Calu3 (cell line): ENCODE measurements at regions not wholly inside any gene's neighbourhood (a gene's known extent, or its start where the extent isn't known, plus 50 kb on each side); places are given as distances from the start of the nearest gene placed in this dataset.
"Not testable (repeated sequence)": the region's sequence is repeated elsewhere in the genome, so short reads cannot be mapped to it uniquely, and the experiment has no call there.

Source experiments
- BruUV-seq: library from RNA; stranded (reverse); fragments of 400-500 nt; replicated peaks from 2 replicates; lab custom pipeline; 2021; lab: Mats Ljungman, UMichigan
- CTCF ChIA-PET: fragments of 300-600 bp; sonication (Branson Sonifier 250); formaldehyde crosslinking; loops from one replicate; lab custom pipeline; 2022; ENCODE audit warnings: antibody characterized with exemption; lab: Charles Lee
- DNase-seq: peaks from one replicate; pipeline ENCODE4 v3.0.0; 2022
- H3K27ac Mint-ChIP-seq: one replicate; pipeline ENCODE4 v1.8.0; 2022; ENCODE audit warnings: mixed read lengths; ENCODE audit not compliant: unreplicated experiment
- H3K27me3 Mint-ChIP-seq: one replicate; pipeline ENCODE4 v1.8.0; 2022; ENCODE audit warnings: mixed read lengths; ENCODE audit not compliant: unreplicated experiment
- H3K36me3 Mint-ChIP-seq: one replicate; pipeline ENCODE4 v1.8.0; 2022; ENCODE audit warnings: mild to moderate bottlenecking, moderate library complexity, mixed read lengths; ENCODE audit not compliant: insufficient read depth, unreplicated experiment
- H3K4me1 Mint-ChIP-seq: one replicate; pipeline ENCODE4 v1.8.0; 2022; ENCODE audit warnings: mild to moderate bottlenecking, low read depth, mixed read lengths; ENCODE audit not compliant: unreplicated experiment
- H3K4me3 Mint-ChIP-seq: one replicate; pipeline ENCODE4 v1.8.0; 2022; ENCODE audit warnings: mild to moderate bottlenecking, low read depth, moderate library complexity, mixed read lengths; ENCODE audit not compliant: unreplicated experiment
- H3K9me3 Mint-ChIP-seq: one replicate; pipeline ENCODE4 v1.8.0; 2022; ENCODE audit warnings: low read depth, mixed read lengths; ENCODE audit not compliant: unreplicated experiment
- CTCF ChIP-seq: fragments of 200-600 bp; IDR thresholded peaks from one replicate; pipeline ENCODE4 v1.8.0; 2022; ENCODE audit warnings: antibody characterized with exemption; ENCODE audit not compliant: unreplicated experiment
- intact Hi-C: fragments of 100-400 bp; cut with micrococcal nuclease; formaldehyde crosslinking; loops from one replicate; pipeline ENCODE4 v1.10.0; 2022; ENCODE audit not compliant: unreplicated experiment

GRCh38 chrX:138073626-138074025 is 507.7 kb downstream of the ZIC3 start:
- intact Hi-C loops: no loop called here
- TF ChIP-seq CTCF: no peak
- Mint-ChIP-seq H3K27me3 (no peaks in the 10 kb centered on the region), H3K4me3 (no peak overlapping the region), H3K4me1 (no peaks in the 10 kb centered on the region), H3K36me3 (no peaks in the 10 kb centered on the region), H3K27ac (no peak overlapping the region), H3K9me3 (peaks cover 18% of the 10 kb centered on the region)
- no peak for DNase-seq
- CTCF ChIA-PET: no interaction called here
- BruUV-seq: no TSS peak

GRCh38 chrX:138082251-138082650 is 516.3 kb downstream of the ZIC3 start:
- TF ChIP-seq CTCF: no peak
- CTCF ChIA-PET: no interaction called here
- peaks cover 4% of the 10 kb centered on the region for H3K9me3 Mint-ChIP-seq
- no peak overlapping the region for H3K4me3 Mint-ChIP-seq
- no peaks in the 10 kb centered on the region for H3K36me3 Mint-ChIP-seq
- H3K27me3 Mint-ChIP-seq: no peaks in the 10 kb centered on the region
- no peak for DNase-seq
- H3K27ac Mint-ChIP-seq: no peak overlapping the region
- no peaks in the 10 kb centered on the region for H3K4me1 Mint-ChIP-seq
- no TSS peak for BruUV-seq
- intact Hi-C loops: no loop called here

GRCh38 chrX:138082896-138083295 is 517.0 kb downstream of the ZIC3 start:
- intact Hi-C loops: no loop called here
- H3K4me3 Mint-ChIP-seq: no peak overlapping the region
- no TSS peak for BruUV-seq
- CTCF ChIA-PET: no interaction called here
- H3K36me3 Mint-ChIP-seq: no peaks in the 10 kb centered on the region
- H3K4me1 Mint-ChIP-seq: no peaks in the 10 kb centered on the region
- no peaks in the 10 kb centered on the region for H3K27me3 Mint-ChIP-seq
- H3K27ac Mint-ChIP-seq: no peak overlapping the region
- peaks cover 4% of the 10 kb centered on the region for H3K9me3 Mint-ChIP-seq
- TF ChIP-seq CTCF: no peak
- no peak for DNase-seq

GRCh38 chrX:138110910-138111309 is 545.0 kb downstream of the ZIC3 start:
- H3K9me3 Mint-ChIP-seq, H3K27me3 Mint-ChIP-seq, H3K36me3 Mint-ChIP-seq, H3K4me3 Mint-ChIP-seq, H3K4me1 Mint-ChIP-seq, DNase-seq, H3K27ac Mint-ChIP-seq, BruUV-seq, CTCF ChIA-PET, intact Hi-C loops: not testable (repeated sequence)

GRCh38 chrX:138127314-138127713 is 561.4 kb downstream of the ZIC3 start:
- no peaks in the 10 kb centered on the region for H3K27me3 Mint-ChIP-seq
- H3K4me3 Mint-ChIP-seq: no peak overlapping the region
- intact Hi-C loops: no loop called here
- CTCF ChIA-PET: no interaction called here
- H3K36me3 Mint-ChIP-seq: no peaks in the 10 kb centered on the region
- no peak for DNase-seq
- H3K9me3 Mint-ChIP-seq: no peaks in the 10 kb centered on the region
- BruUV-seq: no TSS peak
- no peaks in the 10 kb centered on the region for H3K4me1 Mint-ChIP-seq
- no peak for TF ChIP-seq CTCF
- no peak overlapping the region for H3K27ac Mint-ChIP-seq
